ENCODE measurements at regions not wholly inside any gene's neighbourhood (a gene's known extent, or its start where the extent isn't known, plus 50 kb on each side); places are given as distances from the start of the nearest gene placed in this dataset.
A peak's percentile ranks its signal among the peaks of the same experiment; 100 is the strongest.

DNA sequence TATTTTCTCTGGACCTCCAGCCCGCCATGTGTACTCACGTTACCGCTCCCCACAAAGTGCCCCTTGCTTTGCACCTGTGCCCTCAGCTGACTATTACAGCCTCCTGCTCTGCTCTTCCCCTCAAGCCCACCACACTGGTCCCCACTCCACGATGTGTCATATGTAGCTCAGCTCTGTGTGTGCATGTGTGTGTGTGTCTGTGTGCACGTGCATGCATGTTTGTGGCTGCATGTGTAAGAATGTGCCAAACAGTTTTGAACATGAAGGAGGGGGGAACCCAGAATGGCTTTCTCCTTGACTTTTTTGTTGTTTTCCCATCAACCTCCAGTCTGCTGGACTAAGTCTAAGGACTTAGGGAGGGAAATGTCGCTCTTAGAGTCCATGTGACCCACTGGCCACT, 54.8 kb upstream of the BTRC start:
- TF ChIP-seq, protein P1, sequence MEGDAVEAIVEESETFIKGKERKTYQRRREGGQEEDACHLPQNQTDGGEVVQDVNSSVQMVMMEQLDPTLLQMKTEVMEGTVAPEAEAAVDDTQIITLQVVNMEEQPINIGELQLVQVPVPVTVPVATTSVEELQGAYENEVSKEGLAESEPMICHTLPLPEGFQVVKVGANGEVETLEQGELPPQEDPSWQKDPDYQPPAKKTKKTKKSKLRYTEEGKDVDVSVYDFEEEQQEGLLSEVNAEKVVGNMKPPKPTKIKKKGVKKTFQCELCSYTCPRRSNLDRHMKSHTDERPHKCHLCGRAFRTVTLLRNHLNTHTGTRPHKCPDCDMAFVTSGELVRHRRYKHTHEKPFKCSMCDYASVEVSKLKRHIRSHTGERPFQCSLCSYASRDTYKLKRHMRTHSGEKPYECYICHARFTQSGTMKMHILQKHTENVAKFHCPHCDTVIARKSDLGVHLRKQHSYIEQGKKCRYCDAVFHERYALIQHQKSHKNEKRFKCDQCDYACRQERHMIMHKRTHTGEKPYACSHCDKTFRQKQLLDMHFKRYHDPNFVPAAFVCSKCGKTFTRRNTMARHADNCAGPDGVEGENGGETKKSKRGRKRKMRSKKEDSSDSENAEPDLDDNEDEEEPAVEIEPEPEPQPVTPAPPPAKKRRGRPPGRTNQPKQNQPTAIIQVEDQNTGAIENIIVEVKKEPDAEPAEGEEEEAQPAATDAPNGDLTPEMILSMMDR (IDR thresholded peaks at IDR 0.05; ENCODE audit: control insufficient read depth, insufficient read depth, low read depth, low read length, missing control alignments), result no peak
- DNase-seq (ENCODE audit: low read depth), result no peak
- no peak overlapping the region for H3K4me3 ChIP-seq (ENCODE audit: control insufficient read depth, low read depth, low read length)

DNA sequence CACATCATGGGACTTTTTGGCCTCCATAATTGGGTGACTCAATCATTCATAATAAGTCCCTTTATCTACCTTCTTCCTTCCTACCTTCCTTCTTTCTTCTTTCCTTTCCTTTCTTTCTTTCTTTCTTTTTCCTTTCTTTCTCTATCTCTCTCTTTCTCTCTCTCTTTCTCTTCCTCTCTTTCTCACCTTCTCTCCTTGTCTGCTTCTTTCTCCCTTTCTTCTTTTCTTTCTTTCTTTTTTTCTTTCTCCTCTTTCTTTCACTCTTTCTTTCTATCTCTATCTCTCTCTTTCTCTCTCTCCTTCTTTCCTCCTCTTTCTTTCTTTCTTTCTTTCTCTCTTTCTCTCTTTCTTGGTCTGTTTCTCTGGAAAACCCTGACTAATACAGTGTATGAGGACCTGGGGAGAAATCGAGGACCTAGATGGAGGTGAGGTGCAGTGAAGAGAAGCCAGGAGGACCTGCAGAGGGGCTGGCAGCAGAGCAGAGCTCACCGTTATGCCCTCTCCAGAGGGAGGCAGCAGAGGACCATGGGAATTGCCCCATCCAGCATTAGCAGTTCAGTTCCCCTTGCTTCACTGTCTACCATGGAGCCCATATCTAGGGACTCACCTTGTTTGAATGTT, 52.7 kb upstream of the BTRC start:
- H3K4me3 ChIP-seq (ENCODE audit: control insufficient read depth, low read depth, low read length), result no peak overlapping the region
- DNase-seq (ENCODE audit: low read depth), result no peak
- TF ChIP-seq, protein P1 (IDR thresholded peaks at IDR 0.05; ENCODE audit: control insufficient read depth, insufficient read depth, low read depth, low read length, missing control alignments), result peak; percentile 58

GRCh38 chr10:101303087-101303703, 50.8 kb upstream of the BTRC start:
- no peak overlapping the region for H3K4me3 ChIP-seq (ENCODE audit: control insufficient read depth, low read depth, low read length)
- TF ChIP-seq, protein P1 (IDR thresholded peaks at IDR 0.05; ENCODE audit: control insufficient read depth, insufficient read depth, low read depth, low read length, missing control alignments), result no peak
- DNase-seq (ENCODE audit: low read depth), result no peak
